Sigmoid colon (tissue), 4 donors: ENCODE measurements at regions not wholly inside any gene's neighbourhood (a gene's known extent, or its start where the extent isn't known, plus 50 kb on each side); places are given as distances from the start of the nearest gene placed in this dataset.

Experiments
- POLR2A ChIP-seq, 2 donors: fragments of 450-650 bp; IDR thresholded peaks; one replicate each; pipeline ENCODE4 v1.6.1; 2016; ENCODE audit warnings: antibody characterized with exemption in 2 of 2, mild to moderate bottlenecking in 2 of 2, moderate library complexity in 2 of 2
- POLR2AphosphoS5 ChIP-seq, 4 donors: sonication (generic); formaldehyde crosslinking; IDR thresholded peaks; one replicate each; pipeline ENCODE4 v1.6.1; 2017; ENCODE audit warnings: antibody characterized with exemption in 4 of 4
- TF ChIP-seq, protein P1 (sequence below), 4 experiments: fragments of 450-650 bp in 3 of 4; fragments of 200-600 bp in 1 of 4; IDR thresholded peaks; one replicate each; pipeline ENCODE4 v1.5.1; 2016 to 2019; ENCODE audit warnings: antibody characterized with exemption in 4 of 4, mild to moderate bottlenecking in 3 of 4, moderate library complexity in 2 of 4

DNA sequence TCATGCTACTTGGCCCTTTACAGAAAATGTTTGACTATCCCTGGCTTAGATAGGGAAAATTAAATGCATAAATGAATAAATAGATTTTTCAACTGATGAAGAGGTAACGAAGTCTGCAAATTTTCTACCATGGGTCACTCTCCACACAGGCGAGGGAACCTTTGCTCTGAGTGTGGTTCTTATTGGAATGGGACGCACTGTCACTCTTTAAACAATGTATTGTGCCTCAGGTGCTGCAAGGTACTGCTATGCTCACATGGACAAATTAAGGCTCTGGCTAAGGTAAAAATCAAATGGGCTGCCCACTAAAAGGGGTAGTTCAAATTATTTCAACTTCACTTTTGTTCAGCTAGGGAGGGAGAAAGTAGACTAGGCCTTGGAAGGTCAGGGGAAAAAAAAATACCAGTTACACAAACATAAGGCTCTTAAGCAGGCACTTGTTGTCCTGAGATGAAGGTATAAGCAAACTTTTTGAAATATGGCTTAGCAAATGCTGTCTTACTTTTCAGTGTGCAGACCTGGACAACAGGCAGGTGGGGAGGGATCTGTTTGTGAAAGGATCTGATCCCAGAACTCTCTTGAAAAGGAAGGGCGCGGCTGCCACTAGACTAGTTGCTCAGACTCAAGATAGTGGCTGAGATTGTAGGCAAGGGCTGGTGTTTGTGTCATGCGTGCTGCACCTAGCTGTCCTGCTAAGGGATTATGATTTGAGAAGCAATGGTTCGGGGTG lies 99.5 kb downstream of the ADAMTS15 start:
- TF ChIP-seq, protein P1, sequence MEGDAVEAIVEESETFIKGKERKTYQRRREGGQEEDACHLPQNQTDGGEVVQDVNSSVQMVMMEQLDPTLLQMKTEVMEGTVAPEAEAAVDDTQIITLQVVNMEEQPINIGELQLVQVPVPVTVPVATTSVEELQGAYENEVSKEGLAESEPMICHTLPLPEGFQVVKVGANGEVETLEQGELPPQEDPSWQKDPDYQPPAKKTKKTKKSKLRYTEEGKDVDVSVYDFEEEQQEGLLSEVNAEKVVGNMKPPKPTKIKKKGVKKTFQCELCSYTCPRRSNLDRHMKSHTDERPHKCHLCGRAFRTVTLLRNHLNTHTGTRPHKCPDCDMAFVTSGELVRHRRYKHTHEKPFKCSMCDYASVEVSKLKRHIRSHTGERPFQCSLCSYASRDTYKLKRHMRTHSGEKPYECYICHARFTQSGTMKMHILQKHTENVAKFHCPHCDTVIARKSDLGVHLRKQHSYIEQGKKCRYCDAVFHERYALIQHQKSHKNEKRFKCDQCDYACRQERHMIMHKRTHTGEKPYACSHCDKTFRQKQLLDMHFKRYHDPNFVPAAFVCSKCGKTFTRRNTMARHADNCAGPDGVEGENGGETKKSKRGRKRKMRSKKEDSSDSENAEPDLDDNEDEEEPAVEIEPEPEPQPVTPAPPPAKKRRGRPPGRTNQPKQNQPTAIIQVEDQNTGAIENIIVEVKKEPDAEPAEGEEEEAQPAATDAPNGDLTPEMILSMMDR (IDR thresholded peaks at IDR 0.05): no peak
- no peak for TF ChIP-seq POLR2A (IDR thresholded peaks at IDR 0.05)
- no peak for TF ChIP-seq POLR2AphosphoS5 (IDR thresholded peaks at IDR 0.05)
